PC-3 (cell line): ENCODE measurements at regions not wholly inside any gene's neighbourhood (a gene's known extent, or its start where the extent isn't known, plus 50 kb on each side); places are given as distances from the start of the nearest gene placed in this dataset.

Experiments
- CTCF ChIP-seq: fragments of 300-600 bp; sonication (generic); conservative IDR thresholded peaks from 2 replicates; pipeline ENCODE4 v1.5.1; 2017; ENCODE audit warnings: antibody characterized with exemption, low read depth, mild to moderate bottlenecking, low read length
- EZH2 ChIP-seq: fragments of 300-600 bp; sonication (generic); IDR thresholded peaks from one replicate; pipeline ENCODE4 v1.6.1; 2017; ENCODE audit warnings: antibody characterized with exemption, mild to moderate bottlenecking, low read length; ENCODE audit not compliant: unreplicated experiment
- EZH2phosphoT487 ChIP-seq: fragments of 300-600 bp; sonication (generic); IDR thresholded peaks from 2 replicates; pipeline ENCODE4 v1.6.1; 2018; ENCODE audit warnings: mild to moderate bottlenecking, antibody characterized with exemption, low read length, borderline replicate concordance

- TF ChIP-seq CTCF (no peak), EZH2 (no peak), EZH2phosphoT487 (no peak)
These were observed 608.8 kb upstream of the EPHA5 start for GRCh38 chr4:66279084-66279483.
